ENCODE measurements at regions not wholly inside any gene's neighbourhood (a gene's known extent, or its start where the extent isn't known, plus 50 kb on each side); places are given as distances from the start of the nearest gene placed in this dataset.

DNA sequence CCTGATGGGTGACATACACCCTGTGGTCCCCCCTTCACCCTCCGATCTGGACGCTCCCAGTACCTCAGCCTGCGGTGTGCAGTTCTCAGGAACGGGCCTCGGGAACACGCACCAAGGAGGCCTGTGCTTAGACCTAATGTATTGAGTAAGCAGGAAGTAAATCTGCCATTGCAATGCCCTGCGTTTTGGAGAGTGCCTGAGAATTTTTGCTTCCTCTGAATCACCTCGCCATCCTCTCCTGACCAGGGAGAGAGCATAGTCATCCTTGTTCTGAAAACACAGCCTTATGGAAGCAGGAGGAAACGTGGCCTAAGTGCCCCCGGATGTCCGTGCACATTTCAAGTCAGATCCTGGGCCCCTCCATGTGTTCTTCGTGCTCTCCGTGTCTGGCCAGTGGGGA is 272.2 kb downstream of the NDUFA10 start:
- H3K27ac Mint-ChIP-seq = no peak overlapping the region
- WGBS (ENCODE audit: insufficient coverage) = 75% methylated on average over 13 of the region's 13 CpGs
- ATAC-seq = no peak
- Histone ChIP-seq H3K27me3 (ENCODE audit: control insufficient read depth, insufficient read depth, low read length) (no peaks in the 10 kb centered on the region), H3K4me3 (ENCODE audit: low read length) (no peak overlapping the region), H3K4me1 (ENCODE audit: control insufficient read depth, insufficient read depth, low read length) (peaks cover 13% of the 10 kb centered on the region), H3K36me3 (ENCODE audit: control insufficient read depth, insufficient read depth, low read length) (no peaks in the 10 kb centered on the region), H3K9me3 (ENCODE audit: control insufficient read depth, insufficient read depth, low read length) (no peaks in the 10 kb centered on the region), H3K27ac (ENCODE audit: low read length) (no peak overlapping the region)
- no peak for TF ChIP-seq CTCF (IDR thresholded peaks at IDR 0.05)
- peaks cover 2 to 7% of the 10 kb centered on the region in 2 donors for H3K4me1 Mint-ChIP-seq
- no peaks in the 10 kb centered on the region for H3K9me3 Mint-ChIP-seq
- H3K4me3 Mint-ChIP-seq = no peak overlapping the region
- no peaks in the 10 kb centered on the region for H3K36me3 Mint-ChIP-seq
- H3K27me3 Mint-ChIP-seq (ENCODE audit: low read depth in 2 of 2) = peaks cover 0 to 12% of the 10 kb centered on the region in 2 donors
- no peak for DNase-seq
- intact Hi-C loops (cut with micrococcal nuclease) = no loop called here

DNA sequence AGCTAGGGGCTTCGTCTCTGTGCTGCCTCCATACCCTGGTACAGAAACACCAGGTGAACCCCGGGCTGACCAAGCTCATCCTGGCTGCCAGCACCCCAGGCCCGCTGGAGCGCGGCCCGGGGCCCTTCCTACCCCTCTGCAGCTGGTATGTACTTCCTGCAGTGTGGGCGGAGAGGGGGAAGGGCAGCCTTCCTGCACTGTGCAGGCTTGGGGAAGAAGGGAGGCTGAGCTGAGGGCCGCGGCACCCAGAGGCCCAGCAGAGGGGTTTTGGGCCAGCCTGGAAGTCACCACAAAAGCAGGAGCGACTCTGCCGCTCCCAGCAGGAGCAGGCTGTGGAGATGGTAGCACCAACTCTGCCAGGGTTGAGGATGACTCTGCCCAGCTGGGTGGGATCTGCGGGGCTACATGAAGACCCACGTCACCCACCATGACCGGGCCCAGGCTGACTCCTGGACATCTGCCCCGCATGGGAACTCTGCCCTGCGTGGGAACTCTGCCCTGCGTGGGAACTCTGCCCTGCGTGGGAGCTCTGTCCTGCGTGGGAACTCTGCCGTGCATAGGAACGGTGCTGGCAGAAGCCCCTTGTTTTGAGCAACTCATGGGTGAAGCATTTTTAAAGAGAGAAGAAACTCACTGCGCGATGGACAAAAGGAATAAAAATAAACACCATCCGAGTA is 273.3 kb downstream of the NDUFA10 start:
- Histone ChIP-seq H3K27ac (ENCODE audit: low read length) (no peak overlapping the region), H3K36me3 (ENCODE audit: control insufficient read depth, insufficient read depth, low read length) (no peaks in the 10 kb centered on the region), H3K4me1 (ENCODE audit: control insufficient read depth, insufficient read depth, low read length) (peaks cover 20% of the 10 kb centered on the region), H3K9me3 (ENCODE audit: control insufficient read depth, insufficient read depth, low read length) (no peaks in the 10 kb centered on the region), H3K4me3 (ENCODE audit: low read length) (no peak overlapping the region), H3K27me3 (ENCODE audit: control insufficient read depth, insufficient read depth, low read length) (no peaks in the 10 kb centered on the region)
- TF ChIP-seq CTCF (IDR thresholded peaks at IDR 0.05) = no peak
- 41% methylated on average over 21 of the region's 24 CpGs for WGBS (ENCODE audit: insufficient coverage)
- Mint-ChIP-seq H3K9me3 (no peaks in the 10 kb centered on the region), H3K27ac (no peak overlapping the region), H3K4me1 (peaks cover 9 to 15% of the 10 kb centered on the region in 2 donors), H3K36me3 (no peaks in the 10 kb centered on the region), H3K4me3 (no peak overlapping the region), H3K27me3 (ENCODE audit: low read depth in 2 of 2) (peaks cover 0 to 9% of the 10 kb centered on the region in 2 donors)
- peak in 1 of 3 donors; percentile 50 for ATAC-seq
- intact Hi-C loops (cut with micrococcal nuclease) = no loop called here
- DNase-seq = peak in 1 of 2 donors; percentile 53

DNA sequence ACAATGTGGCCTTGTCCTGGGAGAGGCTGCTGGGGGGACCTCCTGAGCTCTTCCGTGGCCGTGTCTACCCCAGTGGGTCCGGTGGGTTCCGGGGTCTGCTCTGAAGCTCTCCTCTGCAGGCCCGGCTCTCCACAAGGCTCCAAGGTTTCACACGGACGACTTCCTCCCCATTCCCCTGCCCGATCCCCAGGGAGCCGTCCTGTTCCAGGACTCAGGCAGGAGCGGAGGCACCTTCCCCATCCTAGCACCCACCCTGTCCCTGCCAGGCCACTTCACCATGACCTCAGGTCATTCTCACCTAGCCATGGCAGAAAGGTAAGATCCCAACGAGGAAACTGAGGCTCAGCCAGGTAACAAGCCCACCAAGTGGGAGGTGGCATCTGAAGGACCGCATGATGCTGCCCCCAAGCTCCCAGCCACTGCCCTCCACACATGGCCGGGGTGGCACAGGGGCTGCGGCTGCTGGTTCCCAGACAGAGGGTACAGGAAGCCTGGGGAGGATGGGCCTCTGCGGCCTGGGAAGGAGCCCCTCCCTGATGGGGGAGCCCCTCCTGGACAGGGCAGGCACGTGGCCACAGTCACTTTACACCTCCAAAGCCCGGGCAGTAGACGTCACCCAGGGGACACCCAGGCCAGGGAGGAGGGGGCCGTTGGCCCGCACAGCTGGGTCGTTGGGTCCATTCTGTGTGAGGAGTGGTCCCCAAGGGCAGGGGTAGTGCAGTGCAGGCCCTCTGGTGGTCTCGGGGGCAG is 274.0 kb downstream of the NDUFA10 start:
- no peak for TF ChIP-seq CTCF (IDR thresholded peaks at IDR 0.05)
- H3K36me3 ChIP-seq (ENCODE audit: control insufficient read depth, insufficient read depth, low read length) = no peaks in the 10 kb centered on the region
- Mint-ChIP-seq H3K27me3 (ENCODE audit: low read depth in 2 of 2) (peaks cover 0 to 9% of the 10 kb centered on the region in 2 donors), H3K4me3 (no peak overlapping the region), H3K9me3 (no peaks in the 10 kb centered on the region), H3K4me1 (peaks cover 9 to 15% of the 10 kb centered on the region in 2 donors), H3K36me3 (no peaks in the 10 kb centered on the region), H3K27ac (no peak overlapping the region)
- H3K9me3 ChIP-seq (ENCODE audit: control insufficient read depth, insufficient read depth, low read length) = no peaks in the 10 kb centered on the region
- no peaks in the 10 kb centered on the region for H3K27me3 ChIP-seq (ENCODE audit: control insufficient read depth, insufficient read depth, low read length)
- 57% methylated on average over 22 of the region's 22 CpGs for WGBS (ENCODE audit: insufficient coverage)
- H3K27ac ChIP-seq (ENCODE audit: low read length) = no peak overlapping the region
- no peak overlapping the region for H3K4me3 ChIP-seq (ENCODE audit: low read length)
- ATAC-seq (peak in 1 of 3 donors; percentile 12), DNase-seq (no peak)
- intact Hi-C loops (cut with micrococcal nuclease) = no loop called here
- peaks cover 20% of the 10 kb centered on the region for H3K4me1 ChIP-seq (ENCODE audit: control insufficient read depth, insufficient read depth, low read length)
